Heart left ventricle (tissue), 13 donors: ENCODE measurements at regions not wholly inside any gene's neighbourhood (a gene's known extent, or its start where the extent isn't known, plus 50 kb on each side); places are given as distances from the start of the nearest gene placed in this dataset.

Experiments
- POLR2A ChIP-seq, 2 donors: fragments of 450-650 bp; IDR thresholded peaks; one replicate each; pipeline ENCODE4 v1.6.1; 2017; ENCODE audit warnings: antibody characterized with exemption in 2 of 2, mild to moderate bottlenecking in 2 of 2, moderate library complexity in 2 of 2
- TF ChIP-seq, protein P1 (sequence below), 12 donors: fragments of 200-600 bp; sonication (generic) in 4 of 12; IDR thresholded peaks; one replicate each; pipeline versions ENCODE4 v1.5.0 to v1.8.0; 2018 to 2022; ENCODE audit warnings: antibody characterized with exemption in 12 of 12, mild to moderate bottlenecking in 5 of 12
- donor health status: ischemic (EF 13 %, LVEDD 7.1; RV severe dilation, severe dysfunction).
- donor health status: DM: no; HTN: yes; CAD: no.
- donor health status: DM: no; HTN: no; CAD: no.
- donor health status: ischemic (EF 25% LVEDD 6.9; RV normal size, moderate dysfunction).
- donor health status: ischemic (EF 25% LVEDD 5.7; RV mildly dilated, moderate dysfunction).
- donor health status: ischemic (EF 35%, LVEDD 5.7; RV mildly dilated, moderate dysfunction).
- donor health status: nonischemic (EF 11% LVEDD 7.7; RV severe dilation, severe dysfunction).
- donor health status: DM: yes; HTN: yes; CAD: no.
- donor health status: PGD.
- donor health status: ischemic (EF 29% LVEDD 5.4; RV normal size, mild dysfunction).
- donor health status: nonischemic (EF 23%, LVEDD 6.1; RV moderate dilation, normal function).

DNA sequence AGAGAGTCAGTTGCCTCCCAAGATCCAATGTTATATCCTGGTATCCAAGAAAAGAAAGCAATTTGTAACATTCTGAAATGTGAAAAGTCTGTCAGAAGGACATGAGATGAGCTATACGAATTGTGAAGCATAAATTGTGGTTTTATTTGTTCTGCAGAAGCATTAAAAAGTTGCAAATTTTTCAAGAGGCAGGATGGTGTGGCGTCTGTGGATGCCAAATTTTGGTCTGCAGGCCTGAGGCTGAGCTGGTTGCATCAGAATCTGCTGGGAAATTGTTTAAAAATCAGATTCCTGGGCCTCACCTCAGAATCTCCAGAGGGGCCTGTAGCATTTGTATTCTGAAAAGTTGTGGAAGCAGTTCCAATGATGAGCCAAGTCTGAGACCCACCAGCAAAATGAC is 284.7 kb downstream of the NUAK1 start:
- TF ChIP-seq, protein P1, sequence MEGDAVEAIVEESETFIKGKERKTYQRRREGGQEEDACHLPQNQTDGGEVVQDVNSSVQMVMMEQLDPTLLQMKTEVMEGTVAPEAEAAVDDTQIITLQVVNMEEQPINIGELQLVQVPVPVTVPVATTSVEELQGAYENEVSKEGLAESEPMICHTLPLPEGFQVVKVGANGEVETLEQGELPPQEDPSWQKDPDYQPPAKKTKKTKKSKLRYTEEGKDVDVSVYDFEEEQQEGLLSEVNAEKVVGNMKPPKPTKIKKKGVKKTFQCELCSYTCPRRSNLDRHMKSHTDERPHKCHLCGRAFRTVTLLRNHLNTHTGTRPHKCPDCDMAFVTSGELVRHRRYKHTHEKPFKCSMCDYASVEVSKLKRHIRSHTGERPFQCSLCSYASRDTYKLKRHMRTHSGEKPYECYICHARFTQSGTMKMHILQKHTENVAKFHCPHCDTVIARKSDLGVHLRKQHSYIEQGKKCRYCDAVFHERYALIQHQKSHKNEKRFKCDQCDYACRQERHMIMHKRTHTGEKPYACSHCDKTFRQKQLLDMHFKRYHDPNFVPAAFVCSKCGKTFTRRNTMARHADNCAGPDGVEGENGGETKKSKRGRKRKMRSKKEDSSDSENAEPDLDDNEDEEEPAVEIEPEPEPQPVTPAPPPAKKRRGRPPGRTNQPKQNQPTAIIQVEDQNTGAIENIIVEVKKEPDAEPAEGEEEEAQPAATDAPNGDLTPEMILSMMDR (IDR thresholded peaks at IDR 0.05), result no peak
- TF ChIP-seq POLR2A (IDR thresholded peaks at IDR 0.05), result no peak
